NCI-H2107 (cell line): ENCODE measurements at regions not wholly inside any gene's neighbourhood (a gene's known extent, or its start where the extent isn't known, plus 50 kb on each side); places are given as distances from the start of the nearest gene placed in this dataset.
"Not testable (repeated sequence)": the region's sequence is repeated elsewhere in the genome, so short reads cannot be mapped to it uniquely, and the experiment has no call there.

Source experiments
- DNase-seq: peaks from one replicate; lab custom pipeline; 2025; lab: John Stamatoyannopoulos, UW

- DNase-seq, result no peak
Measured at GRCh38 chr9:135294836-135295235, 184.7 kb upstream of the PPP1R26 start.

DNA sequence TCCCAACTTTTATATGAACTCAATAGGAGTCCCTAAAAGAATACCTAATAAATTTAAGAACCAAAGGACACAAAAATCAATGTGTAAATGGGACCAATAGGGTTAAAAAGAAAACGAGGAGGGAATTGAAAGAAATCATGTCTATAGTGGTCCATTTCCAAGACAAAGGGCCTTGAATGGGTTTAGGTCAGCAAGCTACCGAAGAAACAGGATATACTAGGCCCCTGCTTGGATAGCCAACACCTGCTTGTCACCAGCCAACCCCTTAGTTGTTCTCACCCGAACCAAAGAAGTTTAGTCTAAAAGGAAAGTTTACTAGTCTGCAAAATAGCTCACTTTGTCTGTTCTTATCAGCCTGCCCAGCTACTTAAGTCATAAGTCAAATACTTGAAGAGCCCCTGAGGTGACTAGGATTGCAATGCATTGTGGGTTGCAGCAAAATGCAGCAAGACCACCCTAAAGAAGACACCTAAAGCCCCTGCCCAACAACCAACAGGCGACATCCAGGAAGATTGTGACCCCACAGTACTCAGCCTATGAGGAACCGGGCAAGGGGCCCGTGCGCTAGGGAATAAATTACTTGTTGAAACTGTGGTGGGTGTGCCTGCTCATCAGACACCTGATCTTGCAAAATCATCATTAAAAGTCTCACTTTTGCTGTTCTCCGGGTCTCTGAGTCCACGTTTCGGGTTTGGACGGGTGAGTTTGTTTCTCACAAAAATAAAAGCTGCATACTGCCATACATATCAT, 183.9 kb upstream of the PPP1R26 start:
- no peak for DNase-seq

GRCh38 chr9:135296735-135297455, 182.7 kb upstream of the PPP1R26 start:
- no peak for DNase-seq

- no peak for DNase-seq
Measured at GRCh38 chr9:135297456-135298075, 182.0 kb upstream of the PPP1R26 start.

GRCh38 chr9:135299239-135299590, 180.4 kb upstream of the PPP1R26 start:
- DNase-seq, result no peak

- DNase-seq, result no peak
Measured at GRCh38 chr9:135299651-135300345, 179.8 kb upstream of the PPP1R26 start.

GRCh38 chr9:135300346-135301141, 179.0 kb upstream of the PPP1R26 start:
- DNase-seq, result no peak

DNA sequence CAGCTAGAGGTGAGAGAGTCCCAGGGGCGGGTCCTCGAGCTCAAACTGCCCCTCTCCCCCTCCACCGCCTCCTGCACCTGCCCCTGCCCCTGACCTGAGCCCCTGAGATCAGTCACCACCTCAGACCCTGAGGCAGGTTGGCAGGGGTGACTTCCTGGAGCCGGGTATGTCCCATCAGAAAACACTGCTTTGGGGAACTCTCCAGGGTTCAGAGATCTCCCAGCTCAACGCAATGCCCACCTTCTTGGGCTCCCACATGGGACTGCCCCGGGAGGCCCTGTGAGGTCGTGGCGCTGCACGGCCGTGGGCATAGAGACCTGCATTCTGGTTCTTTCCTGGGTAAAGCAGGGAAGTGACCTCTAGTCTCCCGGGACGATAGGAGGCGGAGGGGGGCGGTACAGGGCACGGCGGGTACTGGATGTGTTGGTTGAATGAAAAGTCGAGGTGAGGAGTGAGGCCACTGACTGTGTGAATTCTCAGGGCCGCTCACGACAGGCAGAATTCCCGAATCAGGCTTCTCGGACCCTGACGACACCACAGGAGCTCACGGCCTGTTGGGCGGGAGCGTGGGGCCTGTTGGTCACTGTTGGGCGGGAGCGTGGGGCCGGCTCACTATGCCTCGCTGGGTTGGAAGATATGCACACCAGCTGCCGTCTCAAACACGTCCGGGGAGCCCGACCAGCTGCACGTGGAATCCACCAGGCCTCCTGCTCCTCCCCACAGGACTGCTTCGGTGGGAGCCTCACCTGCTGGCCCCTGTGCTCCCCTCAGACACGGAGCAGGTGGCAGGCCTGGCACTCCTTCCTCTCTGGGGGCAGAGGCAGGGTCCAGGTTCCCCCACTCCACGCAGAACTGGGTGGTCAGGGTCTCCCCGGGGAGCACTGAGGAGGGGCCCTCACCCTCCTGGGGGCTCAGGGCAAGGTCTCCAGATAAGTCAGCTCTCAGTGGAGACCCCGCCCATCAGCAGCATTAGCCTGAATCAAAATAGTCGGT, 178.0 kb upstream of the PPP1R26 start:
- DNase-seq, result no peak

DNA sequence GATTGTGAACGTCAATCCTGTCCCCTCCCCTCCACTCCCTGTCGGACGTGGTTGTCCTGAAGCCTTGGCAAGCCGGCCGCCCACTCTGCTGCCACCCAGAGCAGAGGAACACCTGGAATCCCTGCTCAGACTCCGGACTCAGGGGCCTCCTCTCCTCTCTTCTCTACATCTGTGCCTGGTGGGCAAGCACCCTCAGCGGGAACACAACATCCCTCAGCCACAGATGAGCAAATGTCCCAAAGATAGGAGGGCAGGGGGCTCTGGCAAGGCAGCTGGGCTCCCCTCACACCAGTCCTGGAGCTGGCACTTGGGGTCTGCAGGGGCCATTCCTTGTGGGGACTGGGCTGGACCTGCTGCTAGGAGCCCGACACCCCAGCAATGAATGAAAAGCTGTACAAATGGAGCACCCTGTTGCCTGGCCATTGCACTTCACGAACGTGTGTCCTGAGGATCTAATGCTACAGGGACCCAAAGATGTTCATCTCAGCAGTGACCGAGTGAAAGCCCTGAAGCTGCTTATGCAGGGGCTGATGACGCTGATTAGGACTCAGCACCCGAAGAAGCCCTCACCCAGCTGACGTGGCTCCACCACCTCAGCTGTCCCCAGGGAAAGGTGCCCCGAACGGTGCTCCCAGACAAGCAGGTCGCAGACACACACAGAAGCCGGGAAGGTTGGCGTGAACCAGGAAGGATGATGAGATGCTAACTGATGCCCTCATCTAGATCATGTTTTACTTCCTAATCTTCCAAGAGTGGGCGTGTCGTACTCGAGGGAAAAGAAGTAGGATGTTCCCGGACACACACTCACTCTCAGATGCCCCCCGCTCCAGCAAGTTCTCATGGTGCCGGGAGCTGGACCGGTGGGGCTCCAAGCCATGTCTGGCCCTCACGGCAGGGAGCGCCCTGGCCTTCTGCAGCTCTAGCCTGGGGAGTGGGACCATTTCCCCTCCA, 177.0 kb upstream of the PPP1R26 start:
- no peak for DNase-seq

DNA sequence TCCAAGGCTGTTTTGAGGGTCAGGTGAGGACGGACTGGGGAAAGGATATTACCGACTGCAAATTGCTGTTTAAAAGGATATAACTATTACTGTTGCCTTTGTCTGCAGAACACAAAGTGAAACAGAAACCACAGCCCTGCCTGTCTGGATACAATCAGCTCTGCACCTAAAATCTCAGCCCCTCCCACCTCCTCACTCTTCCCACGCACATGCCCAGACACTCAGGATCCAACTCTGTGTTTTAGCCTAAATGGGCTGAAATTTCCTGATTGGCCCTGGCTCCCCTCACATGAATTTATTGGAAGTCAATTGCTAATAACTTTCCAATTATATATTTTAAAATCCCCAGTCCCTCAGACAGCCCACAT, 176.3 kb upstream of the PPP1R26 start:
- DNase-seq, result no peak

- DNase-seq, result no peak
Measured at GRCh38 chr9:135303865-135304499, 175.6 kb upstream of the PPP1R26 start.

GRCh38 chr9:135304886-135305285, 174.7 kb upstream of the PPP1R26 start:
- no peak for DNase-seq

DNA sequence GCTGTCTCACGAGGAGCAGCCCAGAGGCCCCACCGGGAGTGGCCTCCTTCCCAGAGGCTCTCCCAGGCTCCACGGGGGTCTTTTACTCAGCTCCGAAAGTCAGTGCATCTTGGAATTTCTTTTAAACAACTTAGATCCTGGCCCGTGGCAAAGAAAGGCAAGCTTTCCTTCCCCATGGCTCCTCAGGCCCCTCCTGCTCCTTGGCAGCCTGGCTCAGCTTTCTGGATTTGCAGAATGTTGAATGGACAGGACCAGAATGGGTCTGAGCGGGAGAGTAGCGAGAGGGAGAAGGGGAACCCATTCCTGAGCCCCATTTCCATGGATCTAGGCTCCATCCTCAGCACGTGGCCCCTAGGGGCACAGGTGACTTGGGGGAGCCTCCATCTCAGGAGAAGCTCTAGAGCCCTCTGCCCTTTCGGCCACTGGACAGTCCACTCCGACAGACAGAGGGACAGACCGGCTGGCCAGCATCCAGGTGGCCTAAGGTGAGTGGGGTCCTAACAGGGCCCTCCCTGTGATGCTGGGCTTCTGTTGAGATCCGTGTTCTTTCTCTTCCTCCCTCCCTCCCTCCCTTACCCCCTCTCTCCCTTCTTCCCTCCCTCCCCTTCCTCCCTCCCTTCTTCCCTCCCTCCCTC, 173.9 kb upstream of the PPP1R26 start:
- DNase-seq, result no peak

DNA sequence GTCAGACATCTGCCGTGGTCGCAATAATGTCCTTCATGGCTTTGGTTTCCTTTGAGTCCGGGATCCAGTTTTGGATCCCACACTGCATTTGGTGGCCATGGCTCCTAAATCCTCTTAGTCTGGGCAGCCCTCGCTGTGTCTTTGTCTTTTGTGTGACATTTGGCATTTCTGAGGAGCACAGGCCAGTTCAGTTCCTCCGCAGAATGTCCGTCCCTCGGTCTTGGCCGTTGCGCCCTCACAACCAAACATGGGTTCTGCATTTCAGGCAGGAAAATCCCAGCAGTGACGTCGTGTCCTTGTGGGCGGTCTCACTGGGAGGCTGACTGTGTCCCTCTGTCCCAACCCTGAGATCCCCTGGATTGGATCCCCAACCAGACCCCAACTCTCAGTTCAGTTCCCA, 172.9 kb upstream of the PPP1R26 start:
- DNase-seq, result no peak

DNA sequence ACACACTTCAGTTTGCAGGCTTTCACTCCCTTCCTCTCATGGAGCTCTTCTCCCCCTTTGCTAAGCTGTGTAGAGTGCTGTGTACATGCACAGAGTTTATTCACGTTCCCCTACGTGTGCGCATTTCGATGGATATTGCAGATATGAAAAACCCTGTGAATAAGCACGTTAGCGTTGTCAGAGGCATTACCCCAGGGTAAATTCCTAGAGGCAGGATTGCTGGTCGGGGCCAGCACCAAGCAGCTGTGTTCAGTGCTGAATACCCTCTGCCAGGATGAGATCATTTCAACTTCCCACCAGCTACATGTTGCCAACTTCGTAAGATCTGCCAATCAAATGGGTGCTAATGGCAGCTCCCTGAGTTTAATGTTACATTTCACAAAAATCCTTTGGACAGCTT, 172.3 kb upstream of the PPP1R26 start:
- no peak for DNase-seq

- DNase-seq, result not testable (repeated sequence)
Measured at GRCh38 chr9:135307919-135308318, 171.7 kb upstream of the PPP1R26 start.

DNA sequence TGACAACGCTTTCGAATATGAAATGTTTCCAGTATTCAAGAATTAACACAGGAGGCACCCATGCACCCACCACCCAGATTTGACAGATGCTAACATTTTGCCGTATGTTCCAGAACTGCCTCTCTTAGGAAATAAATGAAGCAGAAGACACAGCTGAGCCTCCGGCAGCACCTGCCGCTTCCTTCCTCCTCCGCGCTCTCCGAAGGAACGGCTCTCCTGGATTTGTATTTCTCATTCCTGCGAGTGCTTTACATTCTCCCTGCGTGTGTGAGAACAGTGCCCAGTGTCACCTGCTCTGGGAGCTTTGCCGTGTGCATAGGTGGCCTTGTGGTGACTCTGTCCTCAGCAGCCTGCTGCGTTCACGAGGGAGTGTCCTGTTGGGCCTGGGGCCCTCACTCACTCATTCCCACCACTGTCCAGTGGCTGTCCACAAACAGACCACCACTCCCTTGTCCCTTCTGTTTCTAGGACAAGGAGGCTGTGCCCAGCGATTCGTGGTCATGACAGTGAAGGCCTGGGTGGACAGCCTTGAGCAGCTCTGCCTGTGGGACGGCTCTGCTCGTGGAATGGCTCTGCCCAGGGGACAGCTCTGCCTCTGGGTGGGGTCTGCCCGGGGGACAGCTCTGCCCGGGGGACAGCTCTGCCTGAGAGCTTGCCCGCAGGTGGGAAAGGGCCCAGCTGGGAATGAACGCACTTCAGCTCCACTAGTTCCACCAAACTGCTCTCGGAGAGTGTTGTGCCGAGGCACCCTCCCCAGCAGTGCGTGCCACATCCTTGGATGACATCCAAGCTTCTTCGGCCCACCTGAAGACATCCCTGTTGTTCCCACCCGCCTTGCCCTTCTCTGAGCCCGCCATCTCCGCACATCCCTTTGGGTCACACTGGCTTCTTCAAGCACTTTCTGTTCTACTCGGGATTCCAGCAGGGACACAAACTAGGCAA, 170.5 kb upstream of the PPP1R26 start:
- no peak for DNase-seq
